ENCODE measurements at regions not wholly inside any gene's neighbourhood (a gene's known extent, or its start where the extent isn't known, plus 50 kb on each side); places are given as distances from the start of the nearest gene placed in this dataset.

- TF ChIP-seq REST (IDR thresholded peaks at IDR 0.05; ENCODE audit: insufficient read depth in 1 of 2, low read depth in 2 of 2, low read length in 2 of 2) (no peak), POLR2AphosphoS5 (IDR thresholded peaks at IDR 0.05; ENCODE audit: low read depth, low read length) (no peak), TAF1 (IDR thresholded peaks at IDR 0.05; ENCODE audit: borderline replicate concordance, insufficient read depth, low read length) (no peak), SIN3A (IDR thresholded peaks at IDR 0.05; ENCODE audit: borderline replicate concordance, insufficient read depth, low read length) (no peak), FOXP2 (optimal IDR thresholded peaks at IDR 0.05; ENCODE audit: borderline replicate concordance, extremely low read depth, extremely low read length, insufficient read depth) (no peak)
Measured at GRCh38 chr2:117644403-117644802, 170.1 kb upstream of the DDX18 start.

GRCh38 chr2:117645458-117645857 lies 169.0 kb upstream of the DDX18 start:
- TF ChIP-seq TAF1 (IDR thresholded peaks at IDR 0.05; ENCODE audit: borderline replicate concordance, insufficient read depth, low read length) (no peak), FOXP2 (optimal IDR thresholded peaks at IDR 0.05; ENCODE audit: borderline replicate concordance, extremely low read depth, extremely low read length, insufficient read depth) (no peak)

GRCh38 chr2:117646099-117646498 lies 168.4 kb upstream of the DDX18 start:
- TF ChIP-seq SIN3A (IDR thresholded peaks at IDR 0.05; ENCODE audit: borderline replicate concordance, insufficient read depth, low read length): no peak
- no peak for TF ChIP-seq POLR2AphosphoS5 (IDR thresholded peaks at IDR 0.05; ENCODE audit: low read depth, low read length)
- no peak for TF ChIP-seq FOXP2 (optimal IDR thresholded peaks at IDR 0.05; ENCODE audit: borderline replicate concordance, extremely low read depth, extremely low read length, insufficient read depth)

GRCh38 chr2:117646872-117647271 lies 167.6 kb upstream of the DDX18 start:
- TF ChIP-seq TAF1 (IDR thresholded peaks at IDR 0.05; ENCODE audit: borderline replicate concordance, insufficient read depth, low read length): no peak
- TF ChIP-seq REST (IDR thresholded peaks at IDR 0.05; ENCODE audit: insufficient read depth in 1 of 2, low read depth in 2 of 2, low read length in 2 of 2): no peak
- TF ChIP-seq POLR2AphosphoS5 (IDR thresholded peaks at IDR 0.05; ENCODE audit: low read depth, low read length): no peak

GRCh38 chr2:117656546-117656945 lies 157.9 kb upstream of the DDX18 start:
- TF ChIP-seq REST (IDR thresholded peaks at IDR 0.05; ENCODE audit: insufficient read depth in 1 of 2, low read depth in 2 of 2, low read length in 2 of 2) (no peak), FOXP2 (optimal IDR thresholded peaks at IDR 0.05; ENCODE audit: borderline replicate concordance, extremely low read depth, extremely low read length, insufficient read depth) (no peak), SIN3A (IDR thresholded peaks at IDR 0.05; ENCODE audit: borderline replicate concordance, insufficient read depth, low read length) (no peak)

GRCh38 chr2:117661619-117662018 lies 152.9 kb upstream of the DDX18 start:
- TF ChIP-seq SIN3A (IDR thresholded peaks at IDR 0.05; ENCODE audit: borderline replicate concordance, insufficient read depth, low read length) (no peak), POLR2AphosphoS5 (IDR thresholded peaks at IDR 0.05; ENCODE audit: low read depth, low read length) (no peak), FOXP2 (optimal IDR thresholded peaks at IDR 0.05; ENCODE audit: borderline replicate concordance, extremely low read depth, extremely low read length, insufficient read depth) (no peak), TAF1 (IDR thresholded peaks at IDR 0.05; ENCODE audit: borderline replicate concordance, insufficient read depth, low read length) (no peak), REST (IDR thresholded peaks at IDR 0.05; ENCODE audit: insufficient read depth in 1 of 2, low read depth in 2 of 2, low read length in 2 of 2) (no peak)

All from PFSK-1 (cell line).